Keratinocyte (primary cell): ENCODE measurements at regions not wholly inside any gene's neighbourhood (a gene's known extent, or its start where the extent isn't known, plus 50 kb on each side); places are given as distances from the start of the nearest gene placed in this dataset.

Experiments used
- DNase-seq: peaks from one replicate; pipeline ENCODE4 v3.0.0-alpha.2; 2011; ENCODE audit warnings: low read depth, missing footprints, low spot score
- FAIRE-seq: peaks from 2 replicates; lab custom pipeline; 2011; peaks lifted over from hg19 to GRCh38; lab: Jason Lieb, UNC
- H2AFZ ChIP-seq: 2 replicates; pipeline ENCODE4 v1.6.0; 2012; ENCODE audit warnings: low read length, control low read depth, inconsistent platforms; ENCODE audit not compliant: control insufficient read depth
- H3K27ac ChIP-seq: 2 replicates; pipeline ENCODE4 v1.5.1; 2011; ENCODE audit warnings: low read length; ENCODE audit not compliant: control insufficient read depth, insufficient read depth
- H3K27me3 ChIP-seq: 3 replicates; pipeline ENCODE4 v1.6.0; 2011; ENCODE audit warnings: low read length; ENCODE audit not compliant: control insufficient read depth, insufficient read depth; ENCODE audit errors: extremely low read depth
- H3K36me3 ChIP-seq, 2 experiments: 2 replicates in 1 of 2; 3 replicates in 1 of 2; pipeline ENCODE4 v1.5.1; 2011; ENCODE audit warnings: low read length in 2 of 2, mild to moderate bottlenecking in 1 of 2; ENCODE audit not compliant: control insufficient read depth in 2 of 2, insufficient read depth in 2 of 2; ENCODE audit errors: extremely low read depth in 1 of 2
- H3K4me1 ChIP-seq: 3 replicates; pipeline ENCODE4 v1.5.1; 2011; ENCODE audit warnings: low read length; ENCODE audit not compliant: control insufficient read depth, insufficient read depth; ENCODE audit errors: extremely low read depth
- H3K4me2 ChIP-seq: 3 replicates; pipeline ENCODE4 v1.6.0; 2011; ENCODE audit warnings: low read depth, low read length; ENCODE audit not compliant: control insufficient read depth, insufficient read depth; ENCODE audit errors: extremely low read depth
- H3K4me3 ChIP-seq, 3 experiments: fragments of 200-600 bp in 1 of 3; sonication (generic) in 1 of 3; 2 replicates in 2 of 3; 3 replicates in 1 of 3; pipeline ENCODE4 v1.5.1; 2011 to 2016; ENCODE audit warnings: low read length in 3 of 3, mild to moderate bottlenecking in 3 of 3, control low read depth in 2 of 3, inconsistent platforms in 1 of 3, low read depth in 1 of 3, mixed read lengths in 1 of 3, mixed run types in 1 of 3, moderate library complexity in 1 of 3; ENCODE audit not compliant: control insufficient read depth in 2 of 3, insufficient read depth in 2 of 3; ENCODE audit errors: extremely low read depth in 1 of 3
- H3K79me2 ChIP-seq: 2 replicates; pipeline ENCODE4 v1.6.0; 2012; ENCODE audit warnings: low read length; ENCODE audit not compliant: control insufficient read depth, insufficient read depth
- H3K9ac ChIP-seq: 3 replicates; pipeline ENCODE4 v1.6.0; 2011; ENCODE audit warnings: low read length; ENCODE audit not compliant: control insufficient read depth, insufficient read depth; ENCODE audit errors: extremely low read depth
- H3K9me1 ChIP-seq: 3 replicates; pipeline ENCODE4 v1.6.0; 2011; ENCODE audit warnings: low read length; ENCODE audit not compliant: control insufficient read depth, insufficient read depth; ENCODE audit errors: extremely low read depth
- H3K9me3 ChIP-seq: 2 replicates; pipeline ENCODE4 v1.5.1; 2012; ENCODE audit warnings: low read depth, low read length; ENCODE audit not compliant: control insufficient read depth
- H4K20me1 ChIP-seq: 3 replicates; pipeline ENCODE4 v1.6.0; 2011; ENCODE audit warnings: low read length; ENCODE audit not compliant: control insufficient read depth, insufficient read depth; ENCODE audit errors: extremely low read depth
- EZH2 ChIP-seq: IDR thresholded peaks from one replicate; pipeline ENCODE4 v1.6.1; 2012; ENCODE audit warnings: inconsistent platforms, mild to moderate bottlenecking, low read length, moderate library complexity
- dilution Hi-C: fragments of 300-500 bp; cut with MboI; formaldehyde crosslinking; loops from one replicate; pipeline ENCODE4 v1.7.0; 2020; ENCODE audit warnings: low sequenced_read_pairs; ENCODE audit not compliant: extremely low pct_ligation_motif_present
- TF ChIP-seq, protein P1 (sequence below), 3 experiments: IDR thresholded peaks in 1 of 3; conservative IDR thresholded peaks in 1 of 3; optimal IDR thresholded peaks in 1 of 3; 2 replicates in 2 of 3; 3 replicates in 1 of 3; pipeline versions ENCODE3 to v1.5.1; 2011; ENCODE audit warnings: low read length in 3 of 3, mild to moderate bottlenecking in 3 of 3, moderate library complexity in 2 of 3, control low read depth in 1 of 3, inconsistent platforms in 1 of 3; ENCODE audit not compliant: insufficient read depth in 2 of 3; ENCODE audit errors: extremely low read depth in 1 of 3

DNA sequence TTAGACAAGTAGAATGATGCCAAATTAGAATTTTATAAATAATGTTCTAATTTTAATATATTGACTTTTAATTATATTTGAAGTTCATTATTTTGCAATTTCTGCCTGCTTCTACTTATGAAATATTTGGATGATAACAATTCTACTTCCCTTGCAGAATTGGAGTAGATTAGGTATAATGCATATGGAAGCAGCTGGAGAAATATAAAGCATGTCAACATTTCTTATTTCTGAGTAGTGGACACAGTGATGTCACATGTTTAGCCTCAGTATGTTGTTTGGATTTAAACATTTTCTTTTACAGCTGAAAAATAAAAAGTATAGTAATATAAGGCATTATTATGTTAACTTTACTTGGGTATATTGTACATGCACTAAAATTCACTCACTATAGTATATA lies 344.2 kb upstream of the E2F7 start:
- Histone ChIP-seq H3K27me3 (no peaks in the 10 kb centered on the region), H3K9ac (no peak overlapping the region), H4K20me1 (no peaks in the 10 kb centered on the region), H3K9me1 (no peaks in the 10 kb centered on the region), H3K79me2 (no peaks in the 10 kb centered on the region), H3K4me3 (no peak overlapping the region), H3K4me1 (no peaks in the 10 kb centered on the region), H3K4me2 (no peak overlapping the region), H3K36me3 (no peaks in the 10 kb centered on the region), H2AFZ (no peak overlapping the region), H3K27ac (no peak overlapping the region), H3K9me3 (no peaks in the 10 kb centered on the region)
- TF ChIP-seq, protein P1, sequence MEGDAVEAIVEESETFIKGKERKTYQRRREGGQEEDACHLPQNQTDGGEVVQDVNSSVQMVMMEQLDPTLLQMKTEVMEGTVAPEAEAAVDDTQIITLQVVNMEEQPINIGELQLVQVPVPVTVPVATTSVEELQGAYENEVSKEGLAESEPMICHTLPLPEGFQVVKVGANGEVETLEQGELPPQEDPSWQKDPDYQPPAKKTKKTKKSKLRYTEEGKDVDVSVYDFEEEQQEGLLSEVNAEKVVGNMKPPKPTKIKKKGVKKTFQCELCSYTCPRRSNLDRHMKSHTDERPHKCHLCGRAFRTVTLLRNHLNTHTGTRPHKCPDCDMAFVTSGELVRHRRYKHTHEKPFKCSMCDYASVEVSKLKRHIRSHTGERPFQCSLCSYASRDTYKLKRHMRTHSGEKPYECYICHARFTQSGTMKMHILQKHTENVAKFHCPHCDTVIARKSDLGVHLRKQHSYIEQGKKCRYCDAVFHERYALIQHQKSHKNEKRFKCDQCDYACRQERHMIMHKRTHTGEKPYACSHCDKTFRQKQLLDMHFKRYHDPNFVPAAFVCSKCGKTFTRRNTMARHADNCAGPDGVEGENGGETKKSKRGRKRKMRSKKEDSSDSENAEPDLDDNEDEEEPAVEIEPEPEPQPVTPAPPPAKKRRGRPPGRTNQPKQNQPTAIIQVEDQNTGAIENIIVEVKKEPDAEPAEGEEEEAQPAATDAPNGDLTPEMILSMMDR (optimal IDR thresholded peaks at IDR 0.05 in 1 of 3, IDR thresholded peaks at IDR 0.05 in 1 of 3, conservative IDR thresholded peaks at IDR 0.05 in 1 of 3; ENCODE audit: extremely low read depth in 1 of 3, insufficient read depth in 2 of 3, low read length in 3 of 3): no peak
- TF ChIP-seq EZH2: no peak
- FAIRE-seq: no peak
- dilution Hi-C loops: no loop called here
- no peak for DNase-seq

DNA sequence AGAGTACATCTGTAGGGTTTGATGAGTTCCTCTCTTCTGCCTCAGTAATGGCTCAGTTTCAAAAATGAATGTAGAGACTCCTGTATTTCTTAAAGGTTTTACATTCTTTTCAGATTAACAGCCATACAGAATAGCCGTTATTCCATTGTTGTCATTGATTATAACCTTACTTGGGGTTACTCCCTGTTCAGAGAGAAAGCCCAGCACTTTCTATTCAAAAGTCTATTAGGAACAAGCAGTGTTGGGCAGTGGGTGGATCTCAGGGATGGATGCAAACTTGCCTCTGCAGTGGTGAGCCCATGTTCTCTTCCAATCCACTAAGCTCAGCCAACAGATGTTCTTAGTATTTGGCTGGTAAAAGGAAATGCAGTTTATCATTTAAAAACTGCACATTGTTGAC lies 342.6 kb upstream of the E2F7 start:
- no peak overlapping the region for H3K4me2 ChIP-seq
- H3K4me1 ChIP-seq: no peaks in the 10 kb centered on the region
- no peak overlapping the region for H3K9ac ChIP-seq
- no peaks in the 10 kb centered on the region for H4K20me1 ChIP-seq
- H3K9me1 ChIP-seq: no peaks in the 10 kb centered on the region
- dilution Hi-C loops: no loop called here
- no peak overlapping the region for H3K4me3 ChIP-seq
- TF ChIP-seq, protein P1 (optimal IDR thresholded peaks at IDR 0.05 in 1 of 3, IDR thresholded peaks at IDR 0.05 in 1 of 3, conservative IDR thresholded peaks at IDR 0.05 in 1 of 3; ENCODE audit: extremely low read depth in 1 of 3, insufficient read depth in 2 of 3, low read length in 3 of 3): no peak
- TF ChIP-seq EZH2: no peak
- no peaks in the 10 kb centered on the region for H3K27me3 ChIP-seq
- no peaks in the 10 kb centered on the region for H3K9me3 ChIP-seq
- H3K79me2 ChIP-seq: no peaks in the 10 kb centered on the region
- DNase-seq (no peak), FAIRE-seq (no peak)
- H3K36me3 ChIP-seq: no peaks in the 10 kb centered on the region
- H2AFZ ChIP-seq: no peak overlapping the region
- H3K27ac ChIP-seq: no peak overlapping the region
